Urothelium cell line (cell line): ENCODE measurements at regions not wholly inside any gene's neighbourhood (a gene's known extent, or its start where the extent isn't known, plus 50 kb on each side); places are given as distances from the start of the nearest gene placed in this dataset.

Experiments
- DNase-seq: peaks from one replicate; pipeline ENCODE4 v3.0.0; 2011; ENCODE audit warnings: low spot score, mixed read lengths
- FAIRE-seq: peaks from 2 replicates; lab custom pipeline; 2011; peaks lifted over from hg19 to GRCh38; lab: Jason Lieb, UNC

- FAIRE-seq, result no peak
- no peak for DNase-seq
Measured at GRCh38 chr6:9627916-9628315, 787.0 kb downstream of the TFAP2A start.

- FAIRE-seq, result no peak
- DNase-seq, result no peak
Measured at GRCh38 chr6:9623985-9624384, 790.9 kb downstream of the TFAP2A start.

- FAIRE-seq (no peak), DNase-seq (no peak)
Measured at GRCh38 chr6:9623228-9623832, 791.5 kb downstream of the TFAP2A start.

- DNase-seq (no peak), FAIRE-seq (no peak)
Measured at GRCh38 chr6:9621276-9621675, 793.6 kb downstream of the TFAP2A start.

- DNase-seq, result no peak
- no peak for FAIRE-seq
Measured at GRCh38 chr6:9620687-9621086, 794.2 kb downstream of the TFAP2A start.

GRCh38 chr6:9620263-9620662 is 794.6 kb downstream of the TFAP2A start:
- DNase-seq, result no peak
- FAIRE-seq, result no peak

GRCh38 chr6:9614778-9615177 is 800.1 kb downstream of the TFAP2A start:
- FAIRE-seq, result no peak
- no peak for DNase-seq

- FAIRE-seq (no peak), DNase-seq (peak; percentile 4)
Measured at GRCh38 chr6:9612489-9612888, 802.4 kb downstream of the TFAP2A start.

GRCh38 chr6:9610620-9611415 is 804.1 kb downstream of the TFAP2A start:
- FAIRE-seq (no peak), DNase-seq (no peak)

- DNase-seq (no peak), FAIRE-seq (no peak)
Measured at GRCh38 chr6:9606435-9607134, 808.3 kb downstream of the TFAP2A start.

GRCh38 chr6:9594746-9595145 is 820.1 kb downstream of the TFAP2A start:
- DNase-seq, result no peak
- no peak for FAIRE-seq

- DNase-seq (no peak), FAIRE-seq (no peak)
Measured at GRCh38 chr6:9593554-9593953, 821.3 kb downstream of the TFAP2A start.

- no peak for FAIRE-seq
- no peak for DNase-seq
Measured at GRCh38 chr6:9583753-9584352, 831.0 kb downstream of the TFAP2A start.

- no peak for DNase-seq
- FAIRE-seq, result no peak
Measured at GRCh38 chr6:9581155-9581554, 833.7 kb downstream of the TFAP2A start.

GRCh38 chr6:9576521-9576920 is 838.4 kb downstream of the TFAP2A start:
- FAIRE-seq (no peak), DNase-seq (no peak)

GRCh38 chr6:9566096-9566495 is 848.8 kb downstream of the TFAP2A start:
- DNase-seq (no peak), FAIRE-seq (no peak)

GRCh38 chr6:9564021-9564420 is 850.9 kb downstream of the TFAP2A start:
- no peak for DNase-seq
- FAIRE-seq, result no peak

- FAIRE-seq, result no peak
- no peak for DNase-seq
Measured at GRCh38 chr6:9563568-9563967, 851.3 kb downstream of the TFAP2A start.

- DNase-seq, result no peak
- no peak for FAIRE-seq
Measured at GRCh38 chr6:9554806-9555205, 860.1 kb downstream of the TFAP2A start.

- DNase-seq (no peak), FAIRE-seq (no peak)
Measured at GRCh38 chr6:9554323-9554722, 860.6 kb downstream of the TFAP2A start.

GRCh38 chr6:9553002-9553401 is 861.9 kb downstream of the TFAP2A start:
- no peak for FAIRE-seq
- no peak for DNase-seq

GRCh38 chr6:9543649-9544048 is 871.2 kb downstream of the TFAP2A start:
- FAIRE-seq (no peak), DNase-seq (no peak)
